ENCODE measurements at regions not wholly inside any gene's neighbourhood (a gene's known extent, or its start where the extent isn't known, plus 50 kb on each side); places are given as distances from the start of the nearest gene placed in this dataset.
"Not testable (repeated sequence)": the region's sequence is repeated elsewhere in the genome, so short reads cannot be mapped to it uniquely, and the experiment has no call there.

- no peak for DNase-seq (ENCODE audit: low read depth, low spot score)
- Histone ChIP-seq H3K4me3 (no peak overlapping the region), H3K27ac (no peak overlapping the region), H3K9ac (ENCODE audit: insufficient read length) (no peak overlapping the region), H3K9me3 (ENCODE audit: low read depth, low read length) (no peaks in the 10 kb centered on the region), H3K36me3 (ENCODE audit: insufficient read depth, low read length) (no peaks in the 10 kb centered on the region)
- TF ChIP-seq FOXP2 (optimal IDR thresholded peaks at IDR 0.05; ENCODE audit: control extremely low read depth, extremely low read length, insufficient read depth) (no peak), EZH2 (IDR thresholded peaks at IDR 0.05) (no peak), POLR2AphosphoS5 (IDR thresholded peaks at IDR 0.05; ENCODE audit: borderline replicate concordance, low read depth, low read length) (no peak)
Measured at GRCh38 chr4:163249042-163249441, 82.4 kb upstream of the NAF1 start.

GRCh38 chr4:163245044-163245728 lies 78.5 kb upstream of the NAF1 start:
- H3K36me3 ChIP-seq (ENCODE audit: insufficient read depth, low read length), result no peaks in the 10 kb centered on the region
- no peak for DNase-seq (ENCODE audit: low read depth, low spot score)
- peak overlapping the region; percentile 74 for H3K27ac ChIP-seq
- H3K9me3 ChIP-seq (ENCODE audit: low read depth, low read length), result no peaks in the 10 kb centered on the region
- H3K4me3 ChIP-seq, result peak overlapping the region; percentile 68
- peak overlapping the region; percentile 44 for H3K9ac ChIP-seq (ENCODE audit: insufficient read length)
- TF ChIP-seq FOXP2 (optimal IDR thresholded peaks at IDR 0.05; ENCODE audit: control extremely low read depth, extremely low read length, insufficient read depth), result no peak
- TF ChIP-seq POLR2AphosphoS5 (IDR thresholded peaks at IDR 0.05; ENCODE audit: borderline replicate concordance, low read depth, low read length), result no peak
- no peak for TF ChIP-seq EZH2 (IDR thresholded peaks at IDR 0.05)

GRCh38 chr4:163243297-163243981 lies 76.7 kb upstream of the NAF1 start:
- Histone ChIP-seq H3K4me3 (peak overlapping the region; percentile 68), H3K9ac (ENCODE audit: insufficient read length) (peak overlapping the region; percentile 44), H3K27ac (peak overlapping the region; percentile 74), H3K9me3 (ENCODE audit: low read depth, low read length) (no peaks in the 10 kb centered on the region), H3K36me3 (ENCODE audit: insufficient read depth, low read length) (no peaks in the 10 kb centered on the region)
- no peak for DNase-seq (ENCODE audit: low read depth, low spot score)
- no peak for TF ChIP-seq FOXP2 (optimal IDR thresholded peaks at IDR 0.05; ENCODE audit: control extremely low read depth, extremely low read length, insufficient read depth)
- no peak for TF ChIP-seq EZH2 (IDR thresholded peaks at IDR 0.05)
- TF ChIP-seq POLR2AphosphoS5 (IDR thresholded peaks at IDR 0.05; ENCODE audit: borderline replicate concordance, low read depth, low read length), result no peak

- no peak overlapping the region for H3K4me3 ChIP-seq
- H3K27ac ChIP-seq, result no peak overlapping the region
- H3K9me3 ChIP-seq (ENCODE audit: low read depth, low read length), result no peaks in the 10 kb centered on the region
- no peak for DNase-seq (ENCODE audit: low read depth, low spot score)
- no peak overlapping the region for H3K9ac ChIP-seq (ENCODE audit: insufficient read length)
- no peaks in the 10 kb centered on the region for H3K36me3 ChIP-seq (ENCODE audit: insufficient read depth, low read length)
- TF ChIP-seq EZH2 (IDR thresholded peaks at IDR 0.05) (no peak), POLR2AphosphoS5 (IDR thresholded peaks at IDR 0.05; ENCODE audit: borderline replicate concordance, low read depth, low read length) (no peak), FOXP2 (optimal IDR thresholded peaks at IDR 0.05; ENCODE audit: control extremely low read depth, extremely low read length, insufficient read depth) (no peak)
Measured at GRCh38 chr4:163237856-163238255, 71.2 kb upstream of the NAF1 start.

- H3K36me3 ChIP-seq (ENCODE audit: insufficient read depth, low read length); H3K9ac ChIP-seq (ENCODE audit: insufficient read length); H3K4me3 ChIP-seq; H3K9me3 ChIP-seq (ENCODE audit: low read depth, low read length); H3K27ac ChIP-seq; DNase-seq (ENCODE audit: low read depth, low spot score): not testable (repeated sequence)
Measured at GRCh38 chr4:163236389-163236788, 69.7 kb upstream of the NAF1 start.

GRCh38 chr4:163233321-163233720 lies 66.6 kb upstream of the NAF1 start:
- no peak overlapping the region for H3K27ac ChIP-seq
- no peaks in the 10 kb centered on the region for H3K9me3 ChIP-seq (ENCODE audit: low read depth, low read length)
- DNase-seq (ENCODE audit: low read depth, low spot score), result no peak
- H3K9ac ChIP-seq (ENCODE audit: insufficient read length), result no peak overlapping the region
- TF ChIP-seq EZH2 (IDR thresholded peaks at IDR 0.05), result no peak
- no peak for TF ChIP-seq FOXP2 (optimal IDR thresholded peaks at IDR 0.05; ENCODE audit: control extremely low read depth, extremely low read length, insufficient read depth)
- H3K36me3 ChIP-seq (ENCODE audit: insufficient read depth, low read length), result no peaks in the 10 kb centered on the region
- H3K4me3 ChIP-seq, result no peak overlapping the region

- no peak for DNase-seq (ENCODE audit: low read depth, low spot score)
- Histone ChIP-seq H3K36me3 (ENCODE audit: insufficient read depth, low read length) (no peaks in the 10 kb centered on the region), H3K4me3 (no peak overlapping the region), H3K9me3 (ENCODE audit: low read depth, low read length) (no peaks in the 10 kb centered on the region), H3K9ac (ENCODE audit: insufficient read length) (no peak overlapping the region), H3K27ac (no peak overlapping the region)
- TF ChIP-seq EZH2 (IDR thresholded peaks at IDR 0.05), result no peak
- no peak for TF ChIP-seq FOXP2 (optimal IDR thresholded peaks at IDR 0.05; ENCODE audit: control extremely low read depth, extremely low read length, insufficient read depth)
- no peak for TF ChIP-seq POLR2AphosphoS5 (IDR thresholded peaks at IDR 0.05; ENCODE audit: borderline replicate concordance, low read depth, low read length)
Measured at GRCh38 chr4:163228648-163229047, 62.0 kb upstream of the NAF1 start.

- H3K9me3 ChIP-seq (ENCODE audit: low read depth, low read length), result no peaks in the 10 kb centered on the region
- TF ChIP-seq FOXP2 (optimal IDR thresholded peaks at IDR 0.05; ENCODE audit: control extremely low read depth, extremely low read length, insufficient read depth), result no peak
- TF ChIP-seq POLR2AphosphoS5 (IDR thresholded peaks at IDR 0.05; ENCODE audit: borderline replicate concordance, low read depth, low read length), result no peak
- TF ChIP-seq EZH2 (IDR thresholded peaks at IDR 0.05), result no peak
- DNase-seq (ENCODE audit: low read depth, low spot score), result no peak
- H3K4me3 ChIP-seq, result no peak overlapping the region
- no peaks in the 10 kb centered on the region for H3K36me3 ChIP-seq (ENCODE audit: insufficient read depth, low read length)
- peak overlapping the region; percentile 25 for H3K27ac ChIP-seq
- no peak overlapping the region for H3K9ac ChIP-seq (ENCODE audit: insufficient read length)
Measured at GRCh38 chr4:163221467-163221866, 54.8 kb upstream of the NAF1 start.

- H3K27ac ChIP-seq, result peak overlapping the region; percentile 99
- no peaks in the 10 kb centered on the region for H3K36me3 ChIP-seq (ENCODE audit: insufficient read depth, low read length)
- TF ChIP-seq EZH2 (IDR thresholded peaks at IDR 0.05), result no peak
- no peak for TF ChIP-seq FOXP2 (optimal IDR thresholded peaks at IDR 0.05; ENCODE audit: control extremely low read depth, extremely low read length, insufficient read depth)
- TF ChIP-seq POLR2AphosphoS5 (IDR thresholded peaks at IDR 0.05; ENCODE audit: borderline replicate concordance, low read depth, low read length), result no peak
- H3K9ac ChIP-seq (ENCODE audit: insufficient read length), result peak overlapping the region; percentile 74
- H3K9me3 ChIP-seq (ENCODE audit: low read depth, low read length), result no peaks in the 10 kb centered on the region
- no peak for DNase-seq (ENCODE audit: low read depth, low spot score)
- H3K4me3 ChIP-seq, result no peak overlapping the region
Measured at GRCh38 chr4:163217505-163217904, 50.8 kb upstream of the NAF1 start.

Data from SK-N-MC (cell line).